ENCODE measurements at regions not wholly inside any gene's neighbourhood (a gene's known extent, or its start where the extent isn't known, plus 50 kb on each side); places are given as distances from the start of the nearest gene placed in this dataset.

- no peak for TF ChIP-seq CTCF (IDR thresholded peaks at IDR 0.05 in 2 of 3, conservative IDR thresholded peaks at IDR 0.05 in 1 of 3; ENCODE audit: borderline replicate concordance in 1 of 3, insufficient read depth in 1 of 3, low read depth in 2 of 3, low read length in 2 of 3)
- TF ChIP-seq POLR2A (IDR thresholded peaks at IDR 0.05; ENCODE audit: borderline replicate concordance, extremely low read depth, insufficient read depth, insufficient read length): no peak
- no peak for TF ChIP-seq POLR2AphosphoS5 (IDR thresholded peaks at IDR 0.05; ENCODE audit: low read depth, low read length)
- no peak for TF ChIP-seq SIN3A (IDR thresholded peaks at IDR 0.05; ENCODE audit: low read depth)
Measured at GRCh38 chr5:68953875-68954617, 139.8 kb upstream of the SLC30A5 start.

All from HCT116 (cell line).